H1 (cell line): ENCODE measurements at regions not wholly inside any gene's neighbourhood (a gene's known extent, or its start where the extent isn't known, plus 50 kb on each side); places are given as distances from the start of the nearest gene placed in this dataset.

Source experiments
- CTCF ChIA-PET: fragments of 300-600 bp; sonication (Branson Sonifier 250); formaldehyde crosslinking; loops from one replicate; lab custom pipeline; 2021; ENCODE audit not compliant: partially characterized antibody; lab: Charles Lee
- POLR2A ChIA-PET: fragments of 300-600 bp; sonication (Branson Sonifier 250); formaldehyde crosslinking; loops from one replicate; lab custom pipeline; 2021; ENCODE audit warnings: inconsistent platforms; ENCODE audit not compliant: partially characterized antibody; lab: Charles Lee
- DNase-seq, 2 experiments: peaks; one replicate each; pipeline versions ENCODE4 v3.0.0 to v3.0.0-alpha.2; 2010 to 2022; ENCODE audit warnings: low spot score in 2 of 2, low read depth in 1 of 2, mixed read lengths in 1 of 2
- FAIRE-seq: peaks from 2 replicates; lab custom pipeline; 2011; peaks lifted over from hg19 to GRCh38; lab: Jason Lieb, UNC
- H2AFZ ChIP-seq: 2 replicates; pipeline ENCODE4 v1.8.1; 2012; ENCODE audit warnings: low read length, inconsistent platforms
- H2AK5ac ChIP-seq: 2 replicates; pipeline ENCODE4 v1.6.1; 2013; ENCODE audit warnings: low read depth, low read length
- H2BK120ac ChIP-seq: replicated peaks from 2 replicates; pipeline ENCODE3; 2013; ENCODE audit warnings: low read depth, low read length, inconsistent platforms
- H2BK12ac ChIP-seq: 2 replicates; pipeline ENCODE4 v1.6.1; 2013; ENCODE audit warnings: low read depth, low read length
- H2BK15ac ChIP-seq: 2 replicates; pipeline ENCODE4 v1.6.1; 2013; ENCODE audit warnings: low read length
- H2BK20ac ChIP-seq: 2 replicates; pipeline ENCODE4 v1.6.1; 2013; ENCODE audit warnings: low read length
- H2BK5ac ChIP-seq: 2 replicates; pipeline ENCODE4 v1.6.1; 2013; ENCODE audit warnings: low read depth, low read length
- H3K14ac ChIP-seq: 2 replicates; pipeline ENCODE4 v1.6.1; 2013; ENCODE audit warnings: inconsistent platforms; ENCODE audit not compliant: insufficient read length
- H3K18ac ChIP-seq: 2 replicates; pipeline ENCODE4 v1.6.1; 2013; ENCODE audit warnings: low read length; ENCODE audit errors: extremely low read depth
- H3K23ac ChIP-seq: 2 replicates; pipeline ENCODE4 v1.6.1; 2013; ENCODE audit warnings: inconsistent platforms; ENCODE audit not compliant: insufficient read length
- H3K23me2 ChIP-seq: 2 replicates; pipeline ENCODE4 v1.6.1; 2013; ENCODE audit warnings: low read depth, low read length
- H3K27ac ChIP-seq: 2 replicates; pipeline ENCODE4 v1.6.1; 2011; ENCODE audit warnings: low read depth, low read length, inconsistent platforms
- H3K27me3 ChIP-seq, 4 experiments: replicated peaks in 1 of 4; 1 replicate in 1 of 4; 2 replicates in 3 of 4; pipeline versions ENCODE4 v1.6.1 to v1.8.1; 2011 to 2013; ENCODE audit warnings: low read length in 3 of 4, mild to moderate bottlenecking in 3 of 4, inconsistent platforms in 2 of 4, mixed read lengths in 2 of 4, moderate library complexity in 1 of 4; ENCODE audit not compliant: control insufficient read depth in 3 of 4, insufficient read depth in 3 of 4; ENCODE audit errors: extremely low read depth in 1 of 4
- H3K36me3 ChIP-seq, 4 experiments: 2 replicates each; pipeline versions ENCODE4 v1.6.1 to v1.8.1; 2011 to 2013; ENCODE audit warnings: mild to moderate bottlenecking in 4 of 4, low read length in 3 of 4, moderate library complexity in 2 of 4, control low read depth in 1 of 4, inconsistent platforms in 1 of 4; ENCODE audit not compliant: insufficient read depth in 4 of 4, control insufficient read depth in 2 of 4
- H3K4ac ChIP-seq: replicated peaks from 2 replicates; pipeline ENCODE3; 2013; ENCODE audit warnings: low read length, low read depth, mixed read lengths, inconsistent platforms; ENCODE audit not compliant: insufficient read length
- H3K4me1 ChIP-seq, 4 experiments: replicated peaks in 1 of 4; 1 replicate in 1 of 4; 2 replicates in 3 of 4; pipeline versions ENCODE4 v1.6.1 to v1.8.1; 2011 to 2013; ENCODE audit warnings: low read length in 3 of 4, inconsistent platforms in 2 of 4, mixed read lengths in 1 of 4; ENCODE audit not compliant: insufficient read depth in 4 of 4, control insufficient read depth in 3 of 4
- H3K4me2 ChIP-seq, 2 experiments: 2 replicates each; pipeline versions ENCODE4 v1.6.1 to v1.8.1; 2011 to 2013; ENCODE audit warnings: low read depth in 2 of 2, low read length in 2 of 2, control low read depth in 1 of 2, inconsistent platforms in 1 of 2, mild to moderate bottlenecking in 1 of 2; ENCODE audit not compliant: insufficient read depth in 1 of 2
- H3K4me3 ChIP-seq, 4 experiments: fragments of 200-600, 300-600 bp in 1 of 4; sonication (generic), shearing (Covaris generic), sonication (Bioruptor Twin) in 1 of 4; 2 replicates each; pipeline versions ENCODE4 v1.5.1 to v1.8.1; 2011 to 2016; ENCODE audit warnings: low read length in 4 of 4, low read depth in 3 of 4, control low read depth in 2 of 4, inconsistent platforms in 2 of 4, mild to moderate bottlenecking in 2 of 4, mixed read lengths in 1 of 4, moderate library complexity in 1 of 4; ENCODE audit not compliant: insufficient read depth in 2 of 4; ENCODE audit errors: extremely low read depth in 1 of 4
- H3K56ac ChIP-seq: replicated peaks from 2 replicates; pipeline ENCODE3; 2013; ENCODE audit warnings: low read depth, mild to moderate bottlenecking, mixed read lengths, low read length, inconsistent platforms; ENCODE audit not compliant: insufficient read length
- H3K79me1 ChIP-seq: 2 replicates; pipeline ENCODE4 v1.6.1; 2013; ENCODE audit warnings: low read depth, low read length, control low read depth
- H3K79me2 ChIP-seq, 2 experiments: 2 replicates each; pipeline versions ENCODE4 v1.6.1 to v1.8.1; 2012 to 2013; ENCODE audit warnings: low read length in 2 of 2, mild to moderate bottlenecking in 2 of 2, inconsistent platforms in 1 of 2; ENCODE audit not compliant: insufficient read depth in 2 of 2, control insufficient read depth in 1 of 2
- H3K9ac ChIP-seq, 4 experiments: replicated peaks in 1 of 4; 1 replicate in 1 of 4; 2 replicates in 3 of 4; pipeline versions ENCODE4 v1.6.1 to v1.8.1; 2011 to 2013; ENCODE audit warnings: low read depth in 3 of 4, low read length in 3 of 4, control low read depth in 2 of 4, mild to moderate bottlenecking in 2 of 4, moderate library complexity in 2 of 4, inconsistent platforms in 1 of 4; ENCODE audit errors: extremely low read depth in 1 of 4
- H3K9me3 ChIP-seq, 2 experiments: 2 replicates each; pipeline versions ENCODE4 v1.6.1 to v1.8.1; 2012 to 2013; ENCODE audit warnings: mild to moderate bottlenecking in 2 of 2, moderate library complexity in 2 of 2, control low read depth in 1 of 2, inconsistent platforms in 1 of 2, low read depth in 1 of 2, low read length in 1 of 2, mixed read lengths in 1 of 2; ENCODE audit not compliant: insufficient read depth in 2 of 2
- H4K20me1 ChIP-seq, 2 experiments: replicated peaks in 1 of 2; 2 replicates each; pipeline versions ENCODE3 to v1.8.1; 2011 to 2013; ENCODE audit warnings: inconsistent platforms in 2 of 2, low read length in 2 of 2, mild to moderate bottlenecking in 1 of 2; ENCODE audit not compliant: insufficient read depth in 2 of 2, control insufficient read depth in 1 of 2
- H4K5ac ChIP-seq: 2 replicates; pipeline ENCODE4 v1.6.1; 2013; ENCODE audit warnings: low read length, low read depth, mixed read lengths, inconsistent platforms; ENCODE audit not compliant: insufficient read length
- H4K8ac ChIP-seq: 2 replicates; pipeline ENCODE4 v1.8.0; 2013; ENCODE audit warnings: mild to moderate bottlenecking, moderate library complexity, low read length, inconsistent platforms; ENCODE audit not compliant: insufficient read depth; ENCODE audit errors: extremely low read depth
- H4K91ac ChIP-seq: replicated peaks from 2 replicates; pipeline ENCODE3; 2013; ENCODE audit warnings: low read length, mixed read lengths, inconsistent platforms; ENCODE audit not compliant: insufficient read length
- BCL11A ChIP-seq, 2 experiments: IDR thresholded peaks; one replicate each; pipeline ENCODE4 v1.6.1; 2011; ENCODE audit warnings: low read depth in 2 of 2, low read length in 2 of 2, mild to moderate bottlenecking in 2 of 2
- CBX8 ChIP-seq: fragments of 300-800, 300-1000 bp; sonication (generic); IDR thresholded peaks from 2 replicates; pipeline ENCODE4 v1.7.1; 2016; ENCODE audit warnings: low read depth, low read length, borderline replicate concordance
- CTCF ChIP-seq, 3 experiments: IDR thresholded peaks; 1 replicate in 2 of 3; 2 replicates in 1 of 3; pipeline versions ENCODE4 v1.5.1 to v1.6.1; 2011; ENCODE audit warnings: low read length in 3 of 3, mild to moderate bottlenecking in 3 of 3, inconsistent platforms in 2 of 3, low read depth in 1 of 3, moderate library complexity in 1 of 3; ENCODE audit not compliant: insufficient read depth in 1 of 3; ENCODE audit errors: control extremely low read depth in 1 of 3
- GTF2F1 ChIP-seq: IDR thresholded peaks from 2 replicates; pipeline ENCODE4 v1.6.1; 2012; ENCODE audit warnings: low read depth, low read length, improper control_type of control experiment, borderline replicate concordance
- NANOG ChIP-seq: IDR thresholded peaks from 2 replicates; pipeline ENCODE4 v1.6.1; 2011; ENCODE audit warnings: low read length, low read depth, mild to moderate bottlenecking, inconsistent platforms; ENCODE audit not compliant: insufficient read depth, poor library complexity, severe bottlenecking
- SAP30 ChIP-seq: fragments of 300-600 bp; sonication (generic); IDR thresholded peaks from 2 replicates; pipeline ENCODE4 v1.7.1; 2012; ENCODE audit warnings: low read length, moderate library complexity, mild to moderate bottlenecking, inconsistent platforms; ENCODE audit not compliant: insufficient read depth, insufficient replicate concordance
- SP2 ChIP-seq: IDR thresholded peaks from 2 replicates; pipeline ENCODE4 v1.6.1; 2012; ENCODE audit warnings: mild to moderate bottlenecking, low read length, inconsistent platforms
- SRF ChIP-seq: IDR thresholded peaks from 2 replicates; pipeline ENCODE4 v1.6.1; 2011; ENCODE audit warnings: mild to moderate bottlenecking, low read depth, low read length, moderate library complexity
- TBP ChIP-seq: IDR thresholded peaks from 2 replicates; pipeline ENCODE4 v1.6.1; 2011; ENCODE audit warnings: low read depth, low read length, improper control_type of control experiment
- WGBS, 2 experiments: shearing (Covaris generic) in 1 of 2; methylation state at CpG; one replicate each; pipeline versions ENCODE4 v1.1.6 to v1.1.7; 2013 to 2015; ENCODE audit warnings: low lambda C conversion rate in 2 of 2, mixed read lengths in 2 of 2, inconsistent platforms in 1 of 2, low coverage in 1 of 2, missing lambda C conversion rate in 1 of 2; ENCODE audit not compliant: insufficient replicate concordance in 2 of 2, insufficient coverage in 1 of 2, insufficient read length in 1 of 2; ENCODE audit errors: extremely low coverage in 1 of 2, missing lambda C conversion rate in 1 of 2; 5-methylcytosine and 5-hydroxymethylcytosine counted together

GRCh38 chr14:27605282-27605681 lies 1007.4 kb upstream of the NOVA1 start:
- Histone ChIP-seq H3K27ac (peak overlapping the region; percentile 61; the same call in 1 of the 2 replicates), H3K79me2 (no peaks in the 10 kb centered on the region), H3K18ac (no peak overlapping the region), H2BK15ac (no peak overlapping the region), H3K56ac (no peak overlapping the region), H3K4ac (no peak overlapping the region), H3K4me2 (no peak overlapping the region), H2AFZ (peak overlapping the region; percentile 96; the same call in 1 of the 2 replicates), H3K79me1 (no peaks in the 10 kb centered on the region), H4K20me1 (no peaks in the 10 kb centered on the region), H2BK120ac (no peak overlapping the region), H2AK5ac (no peak overlapping the region), H4K5ac (no peak overlapping the region)
- no peak for DNase-seq
- CTCF ChIA-PET: no interaction called here
- TF ChIP-seq SAP30 (no peak), TBP (no peak), SP2 (no peak), SRF (no peak), CBX8 (no peak), BCL11A (IDR thresholded peaks at IDR 0.05; ENCODE audit: low read depth in 2 of 2, low read length in 2 of 2) (no peak), NANOG (no peak), CTCF (IDR thresholded peaks at IDR 0.05; ENCODE audit: control extremely low read depth in 1 of 3, insufficient read depth in 1 of 3, low read depth in 1 of 3, low read length in 3 of 3) (no peak), GTF2F1 (no peak)
- TF ChIP-seq, all 59 proteins: peak for 0
- Histone ChIP-seq H2BK5ac (no peak overlapping the region), H4K91ac (no peak overlapping the region), H3K23ac (no peak overlapping the region), H3K4me3 (no peak overlapping the region), H3K4me1 (peaks cover 0 to 5% (median 0%) of the 10 kb centered on the region in 4 experiments; a peak in 1 of 7 replicates), H3K9me3 (no peaks in the 10 kb centered on the region), H3K36me3 (no peaks in the 10 kb centered on the region), H3K14ac (no peak overlapping the region), H3K27me3 (no peaks in the 10 kb centered on the region), H4K8ac (no peak overlapping the region), H3K23me2 (no peaks in the 10 kb centered on the region), H3K9ac (no peak overlapping the region), H2BK12ac (no peak overlapping the region), H2BK20ac (no peak overlapping the region)
- POLR2A ChIA-PET: no interaction called here
- FAIRE-seq: no peak
- WGBS, 2 experiments: 75% methylated on average over 3 of the region's 3 CpGs; no CpG with 5 or more reads in 1 of the 2 experiments
